SK-N-SH (cell line): ENCODE measurements at regions not wholly inside any gene's neighbourhood (a gene's known extent, or its start where the extent isn't known, plus 50 kb on each side); places are given as distances from the start of the nearest gene placed in this dataset.
"Not testable (repeated sequence)": the region's sequence is repeated elsewhere in the genome, so short reads cannot be mapped to it uniquely, and the experiment has no call there.

Experiments
- CTCF ChIA-PET: fragments of 300-600, 350-600 bp; formaldehyde crosslinking; extraction: SDS; loops from one replicate; lab custom pipeline; 2021; lab: Yijun Ruan, JAX
- POLR2A ChIA-PET: fragments of 350-600 bp; sonication (Branson Sonifier 250); formaldehyde crosslinking; extraction: SDS; loops from one replicate; lab custom pipeline; 2020; ENCODE audit warnings: antibody characterized with exemption, inconsistent platforms; lab: Yijun Ruan, JAX
- DNase-seq: peaks from one replicate; pipeline ENCODE4 v3.0.0; 2012
- H2AFZ ChIP-seq: fragments of 200-600 bp; sonication (generic); 2 replicates; pipeline ENCODE4 v1.8.1; 2016; ENCODE audit warnings: antibody characterized with exemption, mild to moderate bottlenecking, low read depth
- H3F3A ChIP-seq: fragments of 200-600 bp; sonication (generic); replicated peaks from 2 replicates; pipeline ENCODE3; 2016; ENCODE audit warnings: antibody characterized with exemption, mild to moderate bottlenecking; ENCODE audit not compliant: insufficient read depth
- H3K27ac ChIP-seq, 2 experiments: fragments of 200-500 bp in 1 of 2; fragments of 200-600 bp in 1 of 2; sonication (Bioruptor generic) in 1 of 2; sonication (generic), shearing (Covaris generic) in 1 of 2; 2 replicates each; pipeline versions ENCODE4 v1.5.1 to v1.6.1; 2014 to 2016; ENCODE audit warnings: low read depth in 2 of 2, inconsistent platforms in 1 of 2, low read length in 1 of 2, mild to moderate bottlenecking in 1 of 2, mixed read lengths in 1 of 2
- H3K27me3 ChIP-seq: fragments of 200-600 bp; sonication (generic), shearing (Covaris generic); 2 replicates; pipeline ENCODE4 v1.6.1; 2016; ENCODE audit warnings: mixed run types; ENCODE audit not compliant: insufficient read depth
- H3K36me3 ChIP-seq, 2 experiments: fragments of 200-500 bp in 1 of 2; fragments of 200-600 bp in 1 of 2; sonication (Bioruptor generic) in 1 of 2; sonication (generic) in 1 of 2; replicated peaks in 1 of 2; 2 replicates each; pipeline versions ENCODE3 to v1.5.1; 2014 to 2016; ENCODE audit warnings: low read length in 1 of 2, mild to moderate bottlenecking in 1 of 2; ENCODE audit not compliant: insufficient read depth in 2 of 2, control insufficient read depth in 1 of 2
- H3K4me1 ChIP-seq, 2 experiments: fragments of 200-500 bp in 1 of 2; fragments of 200-600 bp in 1 of 2; sonication (Bioruptor generic) in 1 of 2; sonication (generic), shearing (Covaris generic) in 1 of 2; 2 replicates each; pipeline versions ENCODE4 v1.5.1 to v1.6.1; 2014 to 2016; ENCODE audit warnings: low read depth in 1 of 2, low read length in 1 of 2, mixed run types in 1 of 2; ENCODE audit not compliant: insufficient read depth in 2 of 2, control insufficient read depth in 1 of 2
- H3K4me2 ChIP-seq: fragments of 200-600 bp; sonication (generic), shearing (Covaris generic); 2 replicates; pipeline ENCODE4 v1.6.1; 2017; ENCODE audit warnings: mixed run types
- H3K4me3 ChIP-seq, 2 experiments: fragments of 200-500 bp in 1 of 2; fragments of 200-600 bp in 1 of 2; sonication (Bioruptor generic) in 1 of 2; sonication (generic), shearing (Covaris generic) in 1 of 2; 2 replicates each; pipeline versions ENCODE4 v1.5.1 to v1.8.1; 2014 to 2016; ENCODE audit warnings: low read depth in 2 of 2, inconsistent platforms in 1 of 2, low read length in 1 of 2, mild to moderate bottlenecking in 1 of 2, mixed read lengths in 1 of 2, moderate library complexity in 1 of 2
- H3K79me2 ChIP-seq: fragments of 200-600 bp; sonication (generic); 2 replicates; pipeline ENCODE4 v1.8.1; 2017; ENCODE audit warnings: mild to moderate bottlenecking; ENCODE audit not compliant: insufficient read depth
- H3K9ac ChIP-seq: fragments of 200-600 bp; sonication (generic); 2 replicates; pipeline ENCODE4 v1.6.1; 2017; ENCODE audit warnings: mixed run types
- H3K9me2 ChIP-seq: fragments of 200-600 bp; sonication (generic); 2 replicates; pipeline ENCODE4 v1.6.1; 2017; ENCODE audit warnings: mixed run types
- H3K9me3 ChIP-seq: fragments of 200-600 bp; sonication (generic); 2 replicates; pipeline ENCODE4 v1.6.1; 2017; ENCODE audit warnings: mixed run types, mild to moderate bottlenecking, moderate library complexity
- H4K20me1 ChIP-seq: fragments of 200-600 bp; sonication (generic); 2 replicates; pipeline ENCODE4 v1.6.1; 2017; ENCODE audit warnings: mild to moderate bottlenecking, mixed run types; ENCODE audit not compliant: insufficient read depth
- CHD2 ChIP-seq: fragments of 150-350 bp; IDR thresholded peaks from 2 replicates; pipeline ENCODE4 v1.6.1; 2018; ENCODE audit warnings: low read length; ENCODE audit not compliant: partially characterized antibody
- EP300 ChIP-seq, 2 experiments: IDR thresholded peaks; 2 replicates each; pipeline versions ENCODE4 v1.4.0 to v1.6.1; 2012; ENCODE audit warnings: borderline replicate concordance in 1 of 2, low read depth in 1 of 2, low read length in 1 of 2
- EZH2phosphoT487 ChIP-seq: fragments of 200-600 bp; sonication (generic); IDR thresholded peaks from 2 replicates; pipeline ENCODE4 v1.6.1; 2017; ENCODE audit warnings: low read depth, mixed run types, mild to moderate bottlenecking, antibody characterized with exemption, moderate library complexity, borderline replicate concordance
- FOXM1 ChIP-seq: IDR thresholded peaks from 2 replicates; pipeline ENCODE4 v1.4.0; 2012; ENCODE audit warnings: low read depth, mild to moderate bottlenecking
- GATA2 ChIP-seq: sonication (generic); formaldehyde crosslinking; IDR thresholded peaks from 2 replicates; pipeline ENCODE4 v1.5.0; 2020; ENCODE audit warnings: mild to moderate bottlenecking, missing genetic modification reagents
- IRF3 ChIP-seq: fragments of 150-350 bp; IDR thresholded peaks from 2 replicates; pipeline ENCODE4 v1.6.1; 2016; ENCODE audit warnings: mild to moderate bottlenecking, low read depth, low read length
- JUND ChIP-seq: IDR thresholded peaks from 2 replicates; pipeline ENCODE4 v1.4.0; 2012
- MAX ChIP-seq: IDR thresholded peaks from 2 replicates; pipeline ENCODE4 v1.4.0; 2012; ENCODE audit warnings: low read depth
- MXI1 ChIP-seq: IDR thresholded peaks from 2 replicates; pipeline ENCODE4 v1.6.1; 2012; ENCODE audit warnings: mild to moderate bottlenecking, low read depth, low read length, improper control_type of control experiment
- NRF1 ChIP-seq: IDR thresholded peaks from 2 replicates; pipeline ENCODE4 v1.6.1; 2012; ENCODE audit warnings: low read depth, mild to moderate bottlenecking, low read length
- POLR2AphosphoS5 ChIP-seq: IDR thresholded peaks from 2 replicates; pipeline ENCODE4 v1.6.1; 2012; ENCODE audit warnings: low read depth, low read length
- RCOR1 ChIP-seq: fragments of 150-350 bp; IDR thresholded peaks from 2 replicates; pipeline ENCODE4 v1.6.1; 2017; ENCODE audit warnings: antibody characterized with exemption, low read length
- SIN3A ChIP-seq: IDR thresholded peaks from 2 replicates; pipeline ENCODE4 v1.6.1; 2012; ENCODE audit warnings: low read depth, mild to moderate bottlenecking, low read length, moderate library complexity, borderline replicate concordance
- SMC3 ChIP-seq: IDR thresholded peaks from 2 replicates; pipeline ENCODE4 v1.6.1; 2012; ENCODE audit warnings: low read depth, low read length, improper control_type of control experiment
- TCF12 ChIP-seq: IDR thresholded peaks from 2 replicates; pipeline ENCODE4 v1.4.0; 2012
- TEAD4 ChIP-seq: IDR thresholded peaks from 2 replicates; pipeline ENCODE4 v1.4.0; 2012; ENCODE audit warnings: mild to moderate bottlenecking, borderline replicate concordance; ENCODE audit not compliant: insufficient read depth
- USF1 ChIP-seq: IDR thresholded peaks from 2 replicates; pipeline ENCODE4 v1.4.0; 2012; ENCODE audit warnings: low read depth, borderline replicate concordance
- WGBS: methylation state at CpG from one replicate; pipeline ENCODE4 v1.1.6; 2017; ENCODE audit warnings: low lambda C conversion rate; 5-methylcytosine and 5-hydroxymethylcytosine counted together
- TF ChIP-seq, protein P1 (sequence below): IDR thresholded peaks from 2 replicates; pipeline ENCODE4; 2012
- TF ChIP-seq, protein P2 (sequence below): IDR thresholded peaks from 2 replicates; pipeline ENCODE4 v1.6.1; 2012; ENCODE audit warnings: mild to moderate bottlenecking, low read depth, low read length, moderate library complexity

DNA sequence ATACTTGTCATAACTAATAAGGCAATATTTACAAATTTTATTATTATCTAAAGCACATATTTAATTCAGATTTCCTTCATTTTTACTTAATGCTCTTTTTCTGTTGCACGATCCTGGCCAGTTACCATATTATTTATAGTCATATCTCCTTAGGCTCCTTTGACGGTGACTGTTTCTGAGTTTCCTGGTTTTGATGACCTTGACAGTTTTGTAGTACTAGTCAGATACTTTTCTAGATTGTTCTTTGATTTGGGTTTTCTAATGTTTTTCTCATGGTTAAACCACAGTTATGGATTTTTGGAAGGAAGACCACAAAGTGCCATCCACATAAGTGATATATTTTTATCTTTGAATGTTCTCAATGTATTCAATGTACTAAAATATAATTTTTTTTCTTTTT is 171.0 kb upstream of the NANOGP8 start:
- H3K4me2 ChIP-seq = no peak overlapping the region
- H3K4me3 ChIP-seq = no peak overlapping the region
- no peak overlapping the region for H2AFZ ChIP-seq
- peaks cover 0 to 5% of the 10 kb centered on the region in 2 experiments; a peak in 2 of 4 replicates for H3K4me1 ChIP-seq
- DNase-seq = no peak
- no peaks in the 10 kb centered on the region for H3K27me3 ChIP-seq
- H3F3A ChIP-seq = no peaks in the 10 kb centered on the region
- no peaks in the 10 kb centered on the region for H3K79me2 ChIP-seq
- ChIA-PET CTCF (interaction anchor here (0.6 kb wide), 1 partner anchor 177 kb away, joined by 3 read pairs; no protein-coding TSS in a partner anchor), POLR2A (no interaction called here)
- no peaks in the 10 kb centered on the region for H4K20me1 ChIP-seq
- no peak overlapping the region for H3K27ac ChIP-seq
- H3K9ac ChIP-seq = no peak overlapping the region
- TF ChIP-seq JUND (no peak), POLR2AphosphoS5 (no peak), RCOR1 (no peak), TCF12 (no peak), SMC3 (no peak), EZH2phosphoT487 (no peak), EP300 (IDR thresholded peaks at IDR 0.05; ENCODE audit: borderline replicate concordance in 1 of 2, low read depth in 1 of 2, low read length in 1 of 2) (no peak), USF1 (no peak), MXI1 (no peak), SIN3A (no peak), TEAD4 (no peak), GATA2 (CRISPR knock-in tag) (no peak), NRF1 (no peak), CHD2 (no peak), FOXM1 (no peak), MAX (no peak), IRF3 (no peak)
- TF ChIP-seq, protein P1, sequence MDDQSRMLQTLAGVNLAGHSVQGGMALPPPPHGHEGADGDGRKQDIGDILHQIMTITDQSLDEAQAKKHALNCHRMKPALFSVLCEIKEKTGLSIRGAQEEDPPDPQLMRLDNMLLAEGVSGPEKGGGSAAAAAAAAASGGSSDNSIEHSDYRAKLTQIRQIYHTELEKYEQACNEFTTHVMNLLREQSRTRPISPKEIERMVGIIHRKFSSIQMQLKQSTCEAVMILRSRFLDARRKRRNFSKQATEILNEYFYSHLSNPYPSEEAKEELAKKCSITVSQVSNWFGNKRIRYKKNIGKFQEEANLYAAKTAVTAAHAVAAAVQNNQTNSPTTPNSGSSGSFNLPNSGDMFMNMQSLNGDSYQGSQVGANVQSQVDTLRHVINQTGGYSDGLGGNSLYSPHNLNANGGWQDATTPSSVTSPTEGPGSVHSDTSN = no peak
- TF ChIP-seq, protein P2, sequence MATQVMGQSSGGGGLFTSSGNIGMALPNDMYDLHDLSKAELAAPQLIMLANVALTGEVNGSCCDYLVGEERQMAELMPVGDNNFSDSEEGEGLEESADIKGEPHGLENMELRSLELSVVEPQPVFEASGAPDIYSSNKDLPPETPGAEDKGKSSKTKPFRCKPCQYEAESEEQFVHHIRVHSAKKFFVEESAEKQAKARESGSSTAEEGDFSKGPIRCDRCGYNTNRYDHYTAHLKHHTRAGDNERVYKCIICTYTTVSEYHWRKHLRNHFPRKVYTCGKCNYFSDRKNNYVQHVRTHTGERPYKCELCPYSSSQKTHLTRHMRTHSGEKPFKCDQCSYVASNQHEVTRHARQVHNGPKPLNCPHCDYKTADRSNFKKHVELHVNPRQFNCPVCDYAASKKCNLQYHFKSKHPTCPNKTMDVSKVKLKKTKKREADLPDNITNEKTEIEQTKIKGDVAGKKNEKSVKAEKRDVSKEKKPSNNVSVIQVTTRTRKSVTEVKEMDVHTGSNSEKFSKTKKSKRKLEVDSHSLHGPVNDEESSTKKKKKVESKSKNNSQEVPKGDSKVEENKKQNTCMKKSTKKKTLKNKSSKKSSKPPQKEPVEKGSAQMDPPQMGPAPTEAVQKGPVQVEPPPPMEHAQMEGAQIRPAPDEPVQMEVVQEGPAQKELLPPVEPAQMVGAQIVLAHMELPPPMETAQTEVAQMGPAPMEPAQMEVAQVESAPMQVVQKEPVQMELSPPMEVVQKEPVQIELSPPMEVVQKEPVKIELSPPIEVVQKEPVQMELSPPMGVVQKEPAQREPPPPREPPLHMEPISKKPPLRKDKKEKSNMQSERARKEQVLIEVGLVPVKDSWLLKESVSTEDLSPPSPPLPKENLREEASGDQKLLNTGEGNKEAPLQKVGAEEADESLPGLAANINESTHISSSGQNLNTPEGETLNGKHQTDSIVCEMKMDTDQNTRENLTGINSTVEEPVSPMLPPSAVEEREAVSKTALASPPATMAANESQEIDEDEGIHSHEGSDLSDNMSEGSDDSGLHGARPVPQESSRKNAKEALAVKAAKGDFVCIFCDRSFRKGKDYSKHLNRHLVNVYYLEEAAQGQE = no peak
- peaks cover 0 to 3% of the 10 kb centered on the region in 2 experiments for H3K36me3 ChIP-seq
- H3K9me2 ChIP-seq = no peaks in the 10 kb centered on the region
- no peaks in the 10 kb centered on the region for H3K9me3 ChIP-seq
- WGBS = 50% methylated on average over 2 of the region's 2 CpGs

- H3K36me3 ChIP-seq, H4K20me1 ChIP-seq, H3K79me2 ChIP-seq, H3K9me2 ChIP-seq, H3K4me1 ChIP-seq, H3F3A ChIP-seq, H3K9ac ChIP-seq, H3K27ac ChIP-seq, H3K9me3 ChIP-seq, H3K4me2 ChIP-seq, H3K27me3 ChIP-seq, H2AFZ ChIP-seq, DNase-seq, H3K4me3 ChIP-seq, POLR2A ChIA-PET: not testable (repeated sequence)
- 80% methylated on average over 5 of the region's 5 CpGs for WGBS
- CTCF ChIA-PET = interaction anchor here (0.5 kb wide), 1 partner anchor 195 kb away, joined by 3 read pairs; no protein-coding TSS in a partner anchor
Observed at GRCh38 chr15:35254908-35255307, 169.8 kb upstream of the NANOGP8 start.
